DMS53 (cell line): ENCODE measurements at regions not wholly inside any gene's neighbourhood (a gene's known extent, or its start where the extent isn't known, plus 50 kb on each side); places are given as distances from the start of the nearest gene placed in this dataset.
A peak's percentile ranks its signal among the peaks of the same experiment; 100 is the strongest.
"Not testable (repeated sequence)": the region's sequence is repeated elsewhere in the genome, so short reads cannot be mapped to it uniquely, and the experiment has no call there.

Source experiments
- DNase-seq: peaks from one replicate; lab custom pipeline; 2025; lab: John Stamatoyannopoulos, UW

- DNase-seq, result not testable (repeated sequence)
Measured at GRCh38 chr6:44037276-44037675, 90.0 kb downstream of the MRPL14 start.

DNA sequence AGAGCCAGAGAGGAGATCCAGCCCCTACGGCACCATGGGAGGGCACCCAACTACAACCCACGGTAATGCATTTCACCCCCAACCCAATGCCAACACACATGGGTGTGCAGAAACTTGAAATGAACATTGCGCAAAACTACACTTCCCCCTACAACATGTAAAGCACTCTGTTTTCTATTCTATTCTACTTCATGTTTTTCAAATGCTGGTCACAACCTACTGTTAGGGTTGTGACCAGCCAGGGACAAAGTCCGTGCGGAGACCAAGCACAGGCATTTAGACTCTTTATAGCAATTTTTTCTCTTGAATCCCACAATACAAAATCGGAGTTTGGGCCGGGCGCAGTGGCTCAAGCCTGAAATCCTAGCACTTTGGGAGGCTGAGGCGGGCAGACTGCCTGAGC is 90.6 kb downstream of the MRPL14 start:
- DNase-seq, result no peak

DNA sequence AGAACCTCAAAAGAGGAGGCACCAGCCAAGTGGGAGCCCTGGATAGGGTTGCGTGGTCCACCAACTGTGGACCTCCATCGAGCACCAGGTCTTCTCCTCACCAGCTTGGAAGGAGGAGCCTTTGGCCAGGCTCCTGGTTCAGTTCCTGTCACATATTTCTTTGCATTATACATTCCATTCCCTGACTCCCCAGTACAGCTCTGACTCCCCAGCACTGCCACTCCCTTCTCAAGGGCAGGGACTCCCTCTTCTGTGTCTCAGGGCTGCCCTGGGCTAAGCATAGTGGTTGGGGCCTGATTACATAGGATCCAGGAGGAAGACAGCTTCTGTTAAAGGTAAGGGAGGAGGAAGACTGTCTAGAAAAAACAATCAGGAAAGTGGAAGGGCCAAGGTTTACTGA is 91.1 kb downstream of the MRPL14 start:
- DNase-seq, result no peak

DNA sequence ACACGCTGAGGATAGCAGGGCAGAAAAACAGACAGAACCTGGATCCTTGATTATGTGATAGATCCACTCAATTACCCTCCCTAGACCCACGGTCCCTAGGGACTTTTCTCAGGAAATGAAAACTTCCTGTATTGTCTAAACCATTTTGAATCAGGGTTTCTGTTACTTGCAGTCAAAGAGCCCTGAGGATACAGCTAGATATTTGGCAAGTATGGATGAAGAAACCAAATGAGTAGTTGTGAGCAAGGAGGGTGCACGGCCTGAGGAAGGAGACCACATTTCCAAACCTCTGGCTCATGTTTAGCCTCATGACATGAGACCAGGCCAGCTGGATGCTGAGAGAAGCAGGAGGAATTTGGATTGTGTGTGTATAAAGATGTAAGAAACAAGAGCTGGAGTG is 91.6 kb downstream of the MRPL14 start:
- no peak for DNase-seq

GRCh38 chr6:44034931-44035345 is 92.3 kb downstream of the MRPL14 start:
- DNase-seq, result peak; percentile 31

DNA sequence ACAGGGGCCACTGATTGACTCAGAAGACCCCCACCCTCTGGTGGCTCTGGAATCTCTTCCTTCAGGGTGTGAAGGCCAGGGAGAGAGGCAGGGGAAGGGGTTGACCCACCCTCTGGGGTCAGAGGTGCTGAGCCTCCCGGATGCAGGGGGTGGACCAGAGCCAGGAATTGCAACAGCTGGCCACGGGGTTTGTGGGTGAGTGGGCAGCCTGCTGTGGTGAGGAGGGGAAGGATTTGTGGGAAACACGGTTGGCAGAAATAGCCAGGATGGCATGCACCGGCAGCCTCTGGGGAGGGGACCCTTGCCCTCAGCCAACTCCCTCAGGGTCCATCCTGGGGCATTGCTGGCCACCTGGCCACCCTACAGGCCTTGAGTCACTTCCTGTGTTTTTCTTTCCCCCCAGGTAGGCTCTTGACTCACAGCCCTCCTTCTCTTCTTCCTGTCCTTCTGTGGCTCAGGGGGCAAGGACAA is 92.8 kb downstream of the MRPL14 start:
- peak; percentile 31 for DNase-seq

DNA sequence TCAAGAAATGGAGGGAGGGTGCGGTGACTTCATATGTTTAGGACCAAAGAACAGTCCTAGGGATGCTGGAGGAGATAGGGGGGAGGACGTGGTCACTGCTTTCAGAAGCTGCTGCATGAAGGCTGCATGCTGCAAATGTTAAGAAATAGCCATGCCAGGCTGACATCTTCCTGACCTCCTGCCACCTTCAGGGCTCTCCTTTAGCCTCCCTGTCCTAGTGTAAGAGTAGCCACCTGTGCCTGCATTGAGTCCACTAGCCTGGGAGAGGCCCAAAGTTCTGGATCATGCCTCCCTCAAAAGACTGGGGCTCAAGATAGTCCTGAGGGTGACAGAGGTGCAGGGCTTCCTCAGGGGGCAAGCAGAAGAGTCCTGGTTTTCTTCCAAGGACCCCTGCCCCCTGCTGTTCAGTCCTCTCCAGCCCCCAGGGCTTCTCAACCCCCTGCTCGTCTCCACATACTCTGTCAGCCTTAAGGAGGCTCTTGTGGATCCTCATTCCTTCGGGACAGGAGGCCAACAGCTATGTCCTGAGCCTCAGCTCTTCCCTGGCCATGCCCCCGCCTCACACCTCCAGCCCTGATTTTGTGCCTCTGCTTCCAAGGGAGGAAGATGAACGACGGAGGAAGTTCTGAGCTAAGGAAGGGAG is 96.3 kb downstream of the MRPL14 start:
- DNase-seq, result no peak

- no peak for DNase-seq
Measured at GRCh38 chr6:44029444-44030185, 97.6 kb downstream of the MRPL14 start.

GRCh38 chr6:44028789-44029310 is 98.4 kb downstream of the MRPL14 start:
- no peak for DNase-seq

- no peak for DNase-seq
Measured at GRCh38 chr6:44025226-44025625, 102.0 kb downstream of the MRPL14 start.

DNA sequence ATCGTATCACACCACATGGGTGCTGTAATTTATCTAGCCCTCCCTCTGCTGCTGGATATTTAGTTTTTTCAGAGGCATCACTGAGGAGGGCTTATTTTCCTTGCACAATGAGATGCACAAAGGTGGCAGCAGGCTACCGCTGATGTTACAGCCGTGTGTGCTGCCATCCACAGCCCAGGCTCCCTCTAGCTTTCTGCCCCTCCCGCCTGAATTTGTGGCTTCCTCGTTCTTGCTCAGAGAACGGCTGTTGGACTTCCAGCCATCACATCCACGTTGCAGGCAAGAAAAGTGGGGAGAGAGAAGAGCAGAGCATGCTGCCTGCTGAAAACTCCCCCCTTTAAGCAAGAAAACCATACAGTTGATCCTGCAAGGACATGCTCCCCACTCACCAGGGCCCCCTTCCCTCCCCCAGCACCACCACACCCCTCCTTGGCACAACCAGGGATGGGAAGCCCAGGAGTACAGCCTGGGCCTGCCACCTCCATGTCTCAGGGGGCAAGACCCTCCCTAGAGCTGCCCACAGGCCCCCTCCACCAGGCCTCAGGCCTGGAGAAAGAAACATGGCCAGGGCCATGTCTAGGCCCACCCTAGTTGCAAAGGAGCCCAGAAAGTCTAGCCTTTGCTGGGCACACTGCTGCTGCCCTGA is 102.6 kb downstream of the MRPL14 start:
- DNase-seq, result no peak

- no peak for DNase-seq
Measured at GRCh38 chr6:44023586-44024454, 103.4 kb downstream of the MRPL14 start.

DNA sequence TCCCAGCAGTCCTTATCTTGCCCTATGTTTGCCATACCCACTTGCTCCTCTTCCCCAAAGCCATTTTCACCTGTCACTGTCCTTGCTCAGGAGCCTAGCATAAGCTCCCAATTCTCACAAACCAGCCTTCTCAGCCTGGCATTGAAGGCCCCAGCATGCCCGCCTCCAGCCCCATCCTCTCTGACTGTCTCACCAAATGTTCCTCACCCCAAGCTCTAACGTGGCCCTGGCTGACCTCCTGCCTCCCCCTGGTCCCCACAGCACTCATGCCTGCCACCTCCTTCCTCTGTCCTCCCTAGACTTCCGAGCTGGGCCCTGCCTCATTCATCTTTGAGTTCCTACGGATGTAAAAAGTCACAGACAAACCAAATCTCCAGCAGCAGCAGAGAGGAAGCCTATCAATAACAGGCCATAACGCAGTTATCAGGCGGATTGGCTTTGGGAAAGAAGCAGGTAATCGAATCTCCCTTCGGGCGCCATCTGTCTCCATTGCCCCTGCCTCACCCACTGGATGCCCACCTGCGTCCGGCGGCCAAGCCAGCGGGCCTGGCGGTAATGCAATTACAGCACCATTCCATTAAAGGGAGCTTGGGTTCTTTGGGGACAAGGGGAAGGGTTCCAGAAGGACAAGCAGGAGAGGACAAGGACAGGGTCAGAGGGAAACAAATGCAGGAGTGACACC is 104.4 kb downstream of the MRPL14 start:
- no peak for DNase-seq

- DNase-seq, result no peak
Measured at GRCh38 chr6:44022296-44022661, 105.0 kb downstream of the MRPL14 start.

GRCh38 chr6:44021589-44022295 is 105.5 kb downstream of the MRPL14 start:
- no peak for DNase-seq

DNA sequence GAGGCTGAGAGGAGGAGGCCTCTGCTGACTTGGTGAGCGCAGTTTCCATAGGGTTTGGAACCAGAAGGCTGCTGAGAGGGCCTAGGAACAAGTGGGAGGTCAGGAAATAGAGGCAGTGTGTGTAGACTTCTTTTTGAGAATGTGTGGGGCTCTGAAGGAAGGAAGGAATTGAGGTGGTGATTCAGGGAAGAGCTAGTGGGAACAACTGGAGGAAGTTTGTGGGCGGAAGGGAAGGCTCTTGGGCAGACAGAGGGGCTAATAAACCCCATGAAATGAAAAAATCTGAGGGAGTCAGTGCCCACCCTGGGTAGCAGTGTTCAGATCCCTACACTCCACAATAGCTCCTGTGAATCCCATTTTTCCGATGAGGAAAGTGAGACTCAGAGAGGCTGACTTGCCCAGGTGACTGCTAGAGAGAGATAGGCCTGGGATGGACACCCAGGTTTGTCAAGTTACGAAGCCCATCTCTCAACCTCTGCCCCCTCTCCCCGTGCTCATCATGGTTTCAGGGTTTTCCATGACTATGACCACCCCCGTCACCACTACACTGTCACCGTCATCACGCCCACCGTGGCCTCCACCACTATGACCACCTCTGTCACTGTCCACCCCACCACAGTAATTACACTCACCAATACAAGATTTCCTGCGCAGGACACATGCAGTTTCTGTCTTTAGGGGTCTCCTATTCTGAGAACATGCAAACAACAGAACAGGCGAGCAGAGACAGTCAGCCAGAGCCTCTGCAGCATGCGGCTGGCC is 106.4 kb downstream of the MRPL14 start:
- DNase-seq, result no peak

DNA sequence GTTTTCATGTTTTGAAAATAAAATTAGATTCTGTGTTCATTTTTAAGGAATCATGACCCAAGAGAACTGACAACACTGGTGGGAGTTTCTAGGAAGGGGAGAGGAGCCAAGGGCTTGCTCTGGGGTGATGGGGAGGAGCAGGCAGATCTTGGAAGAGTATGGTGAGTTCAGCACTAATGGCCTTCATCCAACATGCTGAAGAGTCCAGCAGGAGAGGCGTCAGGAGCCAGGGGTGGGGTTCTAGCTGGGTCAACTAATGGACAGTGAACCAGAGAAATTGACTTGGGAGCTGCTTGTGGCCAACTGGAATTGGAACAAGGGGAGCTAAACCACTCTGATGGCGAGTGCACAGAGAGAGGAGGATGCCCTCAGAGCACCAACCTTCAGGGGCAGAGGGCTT is 107.1 kb downstream of the MRPL14 start:
- no peak for DNase-seq

- DNase-seq, result not testable (repeated sequence)
Measured at GRCh38 chr6:44017307-44017706, 109.9 kb downstream of the MRPL14 start.

- DNase-seq, result no peak
Measured at GRCh38 chr6:44016131-44016870, 111.0 kb downstream of the MRPL14 start.
